Loucy (cell line): ENCODE measurements at regions not wholly inside any gene's neighbourhood (a gene's known extent, or its start where the extent isn't known, plus 50 kb on each side); places are given as distances from the start of the nearest gene placed in this dataset.

Experiments used
- H2AFZ ChIP-seq: fragments of 200-600 bp; sonication (generic); 2 replicates; pipeline ENCODE4 v1.6.0; 2016; ENCODE audit warnings: antibody characterized with exemption, mild to moderate bottlenecking, low read length, moderate library complexity
- H3F3A ChIP-seq: fragments of 200-600 bp; 2 replicates; pipeline ENCODE4 v1.6.0; 2016; ENCODE audit warnings: antibody characterized with exemption, low read depth, mild to moderate bottlenecking
- H3K27me3 ChIP-seq: fragments of 200-600 bp; sonication (generic); 2 replicates; pipeline ENCODE4 v1.6.1; 2014; ENCODE audit warnings: low read length, mild to moderate bottlenecking; ENCODE audit not compliant: insufficient read depth, poor library complexity, severe bottlenecking
- H3K36me3 ChIP-seq: fragments of 200-600 bp; sonication (generic); 2 replicates; pipeline ENCODE4 v1.6.1; 2016; ENCODE audit warnings: low read length; ENCODE audit not compliant: insufficient read depth
- H3K4me1 ChIP-seq: fragments of 200-600 bp; sonication (generic); 2 replicates; pipeline ENCODE4 v1.5.1; 2014; ENCODE audit warnings: low read length, mild to moderate bottlenecking; ENCODE audit not compliant: insufficient read depth, poor library complexity, severe bottlenecking
- H3K4me2 ChIP-seq: fragments of 200-600 bp; sonication (generic); 2 replicates; pipeline ENCODE4 v1.6.0; 2014; ENCODE audit warnings: antibody characterized with exemption, low read length, low read depth, mild to moderate bottlenecking; ENCODE audit not compliant: poor library complexity, severe bottlenecking
- H3K4me3 ChIP-seq: fragments of 200-600 bp; sonication (generic); 2 replicates; pipeline ENCODE4 v1.5.1; 2014; ENCODE audit warnings: low read length, mild to moderate bottlenecking, mixed read lengths; ENCODE audit not compliant: poor library complexity, severe bottlenecking
- H3K79me2 ChIP-seq: fragments of 200-600 bp; sonication (generic); 2 replicates; pipeline ENCODE4 v1.6.1; 2014; ENCODE audit warnings: low read length; ENCODE audit not compliant: insufficient read depth
- H3K9ac ChIP-seq: fragments of 200-600 bp; sonication (generic); 2 replicates; pipeline ENCODE4 v1.6.0; 2014; ENCODE audit warnings: mild to moderate bottlenecking, low read depth, low read length, moderate library complexity; ENCODE audit not compliant: poor library complexity, severe bottlenecking
- H3K9me2 ChIP-seq: fragments of 200-600 bp; sonication (generic); replicated peaks from 2 replicates; pipeline ENCODE4 v1.6.1; 2016; ENCODE audit warnings: low read depth, low read length, mixed read lengths
- H3K9me3 ChIP-seq: fragments of 200-600 bp; sonication (generic); 2 replicates; pipeline ENCODE4 v1.6.1; 2014; ENCODE audit warnings: mild to moderate bottlenecking, antibody characterized with exemption, low read length, low read depth; ENCODE audit not compliant: insufficient read depth
- H4K20me1 ChIP-seq: fragments of 200-600 bp; sonication (generic); 2 replicates; pipeline ENCODE4 v1.6.0; 2014; ENCODE audit warnings: antibody characterized with exemption, low read length, mild to moderate bottlenecking; ENCODE audit not compliant: insufficient read depth, poor library complexity, severe bottlenecking
- CTCF ChIP-seq: fragments of 200-600 bp; sonication (generic); conservative IDR thresholded peaks from 2 replicates; pipeline ENCODE4 v1.5.1; 2014; ENCODE audit warnings: mild to moderate bottlenecking, antibody characterized with exemption, low read length
- EZH2phosphoT487 ChIP-seq: fragments of 200-600 bp; IDR thresholded peaks from 2 replicates; pipeline ENCODE4 v1.6.1; 2018; ENCODE audit warnings: antibody characterized with exemption, mild to moderate bottlenecking, moderate library complexity, borderline replicate concordance

GRCh38 chr6:119653329-119653728 lies 303.8 kb upstream of the MAN1A1 start:
- no peaks in the 10 kb centered on the region for H3F3A ChIP-seq
- no peaks in the 10 kb centered on the region for H3K27me3 ChIP-seq
- H3K79me2 ChIP-seq: no peaks in the 10 kb centered on the region
- no peak overlapping the region for H3K9ac ChIP-seq
- peaks cover 19% of the 10 kb centered on the region for H3K4me1 ChIP-seq
- no peaks in the 10 kb centered on the region for H3K36me3 ChIP-seq
- no peaks in the 10 kb centered on the region for H3K9me2 ChIP-seq
- no peak overlapping the region for H3K4me2 ChIP-seq
- 0 out of 2 replicates have a peak overlapping the region, but pooled peaks have one; percentile 31 for H2AFZ ChIP-seq
- no peaks in the 10 kb centered on the region for H3K9me3 ChIP-seq
- no peak for TF ChIP-seq CTCF
- TF ChIP-seq EZH2phosphoT487: no peak
- H3K4me3 ChIP-seq: no peak overlapping the region
- H4K20me1 ChIP-seq: no peaks in the 10 kb centered on the region

GRCh38 chr6:119649531-119649930 lies 300.0 kb upstream of the MAN1A1 start:
- Histone ChIP-seq H4K20me1 (no peaks in the 10 kb centered on the region), H3K79me2 (no peaks in the 10 kb centered on the region), H3F3A (no peaks in the 10 kb centered on the region), H2AFZ (no peak overlapping the region), H3K9me2 (no peaks in the 10 kb centered on the region), H3K9ac (no peak overlapping the region), H3K4me3 (no peak overlapping the region), H3K4me1 (peaks cover 43% of the 10 kb centered on the region), H3K4me2 (no peak overlapping the region), H3K27me3 (no peaks in the 10 kb centered on the region), H3K9me3 (no peaks in the 10 kb centered on the region), H3K36me3 (no peaks in the 10 kb centered on the region)
- TF ChIP-seq EZH2phosphoT487 (no peak), CTCF (no peak)

- H3K9me2 ChIP-seq: no peaks in the 10 kb centered on the region
- peaks cover 55% of the 10 kb centered on the region for H3K4me1 ChIP-seq
- H3K27me3 ChIP-seq: no peaks in the 10 kb centered on the region
- H4K20me1 ChIP-seq: no peaks in the 10 kb centered on the region
- H3F3A ChIP-seq: peaks cover 3% of the 10 kb centered on the region; the same call in 1 of the 2 replicates
- no peaks in the 10 kb centered on the region for H3K79me2 ChIP-seq
- H2AFZ ChIP-seq: no peak overlapping the region
- no peak overlapping the region for H3K4me2 ChIP-seq
- no peaks in the 10 kb centered on the region for H3K9me3 ChIP-seq
- no peak overlapping the region for H3K4me3 ChIP-seq
- no peaks in the 10 kb centered on the region for H3K36me3 ChIP-seq
- TF ChIP-seq EZH2phosphoT487 (no peak), CTCF (no peak)
- no peak overlapping the region for H3K9ac ChIP-seq
Observed at GRCh38 chr6:119647309-119647708, 297.7 kb upstream of the MAN1A1 start.
